22Rv1 (cell line): ENCODE measurements at regions not wholly inside any gene's neighbourhood (a gene's known extent, or its start where the extent isn't known, plus 50 kb on each side); places are given as distances from the start of the nearest gene placed in this dataset.

ENCODE experiments used
- ZFX ChIP-seq: fragments of 450-650 bp; IDR thresholded peaks from 2 replicates; pipeline ENCODE4 v1.6.1; 2017; ENCODE audit warnings: antibody characterized with exemption, borderline replicate concordance
- TF ChIP-seq, protein P1 (sequence below): fragments of 450-650 bp; IDR thresholded peaks from 2 replicates; pipeline ENCODE4 v1.5.1; 2017; ENCODE audit warnings: mild to moderate bottlenecking

DNA sequence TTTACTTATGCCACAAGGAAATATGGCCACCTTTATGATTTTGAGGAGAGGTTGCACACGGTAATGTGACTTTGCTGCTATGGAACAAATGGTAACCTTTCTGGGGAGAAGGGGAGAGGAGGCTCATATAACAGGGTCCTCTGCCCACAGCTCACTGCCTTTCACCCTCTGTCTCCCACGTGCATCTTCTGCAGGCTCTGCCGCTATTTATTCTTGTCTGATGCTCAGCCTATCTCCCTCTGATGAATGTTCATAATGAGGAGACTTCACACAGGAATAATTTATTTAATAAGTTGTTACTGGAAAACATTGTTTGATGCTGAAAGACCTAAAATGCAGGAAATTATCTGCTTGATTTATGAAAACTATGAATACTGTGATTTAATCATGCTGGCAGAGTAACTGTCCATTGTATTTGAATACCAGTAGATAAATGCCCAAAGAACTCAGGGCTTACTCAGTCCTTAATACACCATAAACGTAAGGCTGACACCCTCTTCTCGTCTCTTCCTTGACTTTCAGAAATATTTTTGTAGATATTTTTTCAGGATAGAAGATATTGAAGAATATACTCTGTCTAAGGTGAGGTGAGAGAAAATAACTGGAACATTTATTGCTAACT, 721.1 kb downstream of the QKI start:
- TF ChIP-seq, protein P1, sequence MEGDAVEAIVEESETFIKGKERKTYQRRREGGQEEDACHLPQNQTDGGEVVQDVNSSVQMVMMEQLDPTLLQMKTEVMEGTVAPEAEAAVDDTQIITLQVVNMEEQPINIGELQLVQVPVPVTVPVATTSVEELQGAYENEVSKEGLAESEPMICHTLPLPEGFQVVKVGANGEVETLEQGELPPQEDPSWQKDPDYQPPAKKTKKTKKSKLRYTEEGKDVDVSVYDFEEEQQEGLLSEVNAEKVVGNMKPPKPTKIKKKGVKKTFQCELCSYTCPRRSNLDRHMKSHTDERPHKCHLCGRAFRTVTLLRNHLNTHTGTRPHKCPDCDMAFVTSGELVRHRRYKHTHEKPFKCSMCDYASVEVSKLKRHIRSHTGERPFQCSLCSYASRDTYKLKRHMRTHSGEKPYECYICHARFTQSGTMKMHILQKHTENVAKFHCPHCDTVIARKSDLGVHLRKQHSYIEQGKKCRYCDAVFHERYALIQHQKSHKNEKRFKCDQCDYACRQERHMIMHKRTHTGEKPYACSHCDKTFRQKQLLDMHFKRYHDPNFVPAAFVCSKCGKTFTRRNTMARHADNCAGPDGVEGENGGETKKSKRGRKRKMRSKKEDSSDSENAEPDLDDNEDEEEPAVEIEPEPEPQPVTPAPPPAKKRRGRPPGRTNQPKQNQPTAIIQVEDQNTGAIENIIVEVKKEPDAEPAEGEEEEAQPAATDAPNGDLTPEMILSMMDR, result no peak
- TF ChIP-seq ZFX, result no peak
